HUES48 (cell line): ENCODE measurements at regions not wholly inside any gene's neighbourhood (a gene's known extent, or its start where the extent isn't known, plus 50 kb on each side); places are given as distances from the start of the nearest gene placed in this dataset.

Experiments
- H3K27ac ChIP-seq: one replicate; pipeline ENCODE4 v1.7.0; 2013; ENCODE audit warnings: low read depth, low read length, inconsistent platforms
- H3K27me3 ChIP-seq: 2 replicates; pipeline ENCODE4 v1.6.1; 2013; ENCODE audit warnings: mild to moderate bottlenecking, low read length; ENCODE audit not compliant: control insufficient read depth, insufficient read depth
- H3K36me3 ChIP-seq: 2 replicates; pipeline ENCODE4 v1.6.1; 2013; ENCODE audit warnings: low read length; ENCODE audit not compliant: control insufficient read depth, insufficient read depth
- H3K4me1 ChIP-seq: 2 replicates; pipeline ENCODE4 v1.6.1; 2013; ENCODE audit warnings: mild to moderate bottlenecking, low read length; ENCODE audit not compliant: control insufficient read depth, insufficient read depth
- H3K4me3 ChIP-seq: 2 replicates; pipeline ENCODE4 v1.5.1; 2013; ENCODE audit warnings: mild to moderate bottlenecking, low read depth, low read length
- H3K9ac ChIP-seq: 2 replicates; pipeline ENCODE4 v1.6.1; 2013; ENCODE audit warnings: mild to moderate bottlenecking, low read depth, low read length, moderate library complexity
- H3K9me3 ChIP-seq: 2 replicates; pipeline ENCODE4 v1.6.1; 2013; ENCODE audit warnings: low read length; ENCODE audit not compliant: control insufficient read depth, insufficient read depth

DNA sequence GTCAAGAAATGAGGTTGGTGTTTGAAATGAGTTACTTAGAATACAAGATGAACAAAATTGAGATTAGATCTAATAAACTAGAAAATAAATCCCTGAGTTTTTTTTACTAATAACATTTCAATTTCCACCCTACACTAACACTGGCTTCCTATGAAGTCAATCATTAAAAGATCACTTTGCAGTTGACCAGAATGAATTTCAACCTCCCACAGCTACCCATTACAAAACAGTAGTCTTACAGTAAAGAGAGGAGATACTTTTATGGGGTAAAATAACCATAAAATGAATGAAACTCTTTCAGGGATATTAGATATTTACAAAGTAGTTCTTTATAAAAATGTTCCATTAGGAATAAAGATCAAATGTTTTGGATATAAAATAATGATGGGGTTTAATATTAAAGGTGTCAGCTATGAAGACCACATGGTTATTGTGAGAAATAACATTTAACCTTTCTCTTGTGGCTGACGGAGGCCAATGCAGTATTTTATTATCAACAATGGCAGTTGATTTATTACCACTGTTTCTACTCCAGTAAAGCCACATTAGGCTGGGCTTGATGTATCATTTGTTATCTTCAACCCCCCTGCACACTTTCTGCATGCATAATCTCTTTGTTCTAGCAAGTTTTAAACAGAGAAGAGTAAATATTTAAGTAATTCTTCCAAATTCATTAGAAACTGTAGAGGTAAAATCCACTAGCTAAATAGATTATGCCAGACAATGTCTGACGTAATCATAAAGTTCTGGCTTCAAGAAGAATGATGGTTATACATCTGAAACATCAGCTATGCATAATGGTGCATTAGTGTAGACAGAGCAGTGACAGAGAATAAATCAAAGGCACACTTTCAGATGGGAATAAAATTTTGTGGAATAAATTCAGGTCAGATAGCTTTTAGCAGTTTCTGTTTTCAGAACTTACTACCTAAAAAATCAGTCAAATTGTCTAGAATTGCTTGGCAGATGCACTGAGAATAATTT, 516.6 kb downstream of the PCDH18 start:
- Histone ChIP-seq H3K4me3 (no peak overlapping the region), H3K9me3 (no peaks in the 10 kb centered on the region), H3K36me3 (no peaks in the 10 kb centered on the region), H3K27me3 (no peaks in the 10 kb centered on the region), H3K27ac (no peak overlapping the region), H3K9ac (no peak overlapping the region), H3K4me1 (no peaks in the 10 kb centered on the region)

DNA sequence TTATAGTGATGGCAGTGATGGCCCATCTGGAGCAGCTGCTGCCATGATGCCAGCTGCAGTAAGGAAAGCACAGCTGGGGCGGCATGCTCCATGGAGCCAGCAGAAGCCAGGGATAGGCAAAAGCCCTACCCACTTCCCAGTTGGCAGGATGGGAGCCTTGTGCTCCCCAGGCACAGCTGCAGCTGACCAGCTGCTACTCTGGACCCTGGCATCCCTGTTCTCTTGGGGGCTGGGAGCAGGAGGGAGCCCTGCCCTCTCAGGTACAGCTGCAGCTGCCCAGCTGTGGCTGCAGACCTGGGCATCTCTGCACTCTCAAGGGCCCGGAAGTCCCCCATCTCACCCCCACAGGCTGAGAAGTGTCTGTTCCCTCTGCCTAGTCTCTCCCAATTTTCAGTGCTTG, 531.9 kb downstream of the PCDH18 start:
- no peaks in the 10 kb centered on the region for H3K27me3 ChIP-seq
- no peak overlapping the region for H3K4me3 ChIP-seq
- no peak overlapping the region for H3K27ac ChIP-seq
- H3K9ac ChIP-seq, result no peak overlapping the region
- H3K9me3 ChIP-seq, result peaks cover 8% of the 10 kb centered on the region; the same call in 1 of the 2 replicates
- no peaks in the 10 kb centered on the region for H3K4me1 ChIP-seq
- H3K36me3 ChIP-seq, result no peaks in the 10 kb centered on the region

DNA sequence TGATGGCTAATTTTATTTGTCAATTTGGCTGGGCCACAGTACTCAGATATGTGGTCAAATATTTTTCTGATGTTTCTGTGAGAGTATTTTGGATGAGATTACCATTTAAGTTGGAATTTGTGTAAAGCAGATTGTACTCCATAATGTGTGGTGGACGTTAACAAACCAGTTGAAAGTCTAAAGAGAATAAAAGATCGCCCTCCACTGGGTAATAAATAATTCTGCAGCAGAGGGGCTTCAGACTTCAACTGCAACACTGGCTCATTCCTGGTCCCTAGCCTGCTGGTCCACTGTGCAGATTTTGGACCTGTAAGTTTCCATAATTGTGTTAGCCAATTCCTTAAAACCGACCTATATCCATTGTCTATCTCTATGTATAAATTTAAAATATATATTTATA, 540.3 kb downstream of the PCDH18 start:
- H3K9me3 ChIP-seq, result no peaks in the 10 kb centered on the region
- no peaks in the 10 kb centered on the region for H3K4me1 ChIP-seq
- no peak overlapping the region for H3K9ac ChIP-seq
- H3K4me3 ChIP-seq, result no peak overlapping the region
- no peak overlapping the region for H3K27ac ChIP-seq
- H3K36me3 ChIP-seq, result no peaks in the 10 kb centered on the region
- H3K27me3 ChIP-seq, result no peaks in the 10 kb centered on the region

DNA sequence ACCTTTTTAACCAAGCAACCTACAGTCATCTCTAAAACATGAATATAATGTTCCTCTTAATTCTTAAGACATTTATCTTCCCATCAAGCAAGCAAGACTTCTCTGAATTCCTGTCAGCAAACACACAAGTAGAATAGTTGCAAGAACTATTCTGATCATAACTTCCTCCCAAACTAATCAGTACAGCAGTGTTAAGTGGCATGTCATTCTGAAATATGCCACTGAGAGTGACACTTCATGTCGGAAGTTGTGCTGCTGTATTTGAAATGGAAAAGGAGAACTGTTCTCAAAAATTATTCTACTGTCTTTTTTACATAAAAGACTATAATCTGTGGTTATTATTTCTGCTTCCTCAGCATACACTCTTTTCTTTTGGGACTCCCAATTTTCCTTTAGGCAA, 546.6 kb downstream of the PCDH18 start:
- Histone ChIP-seq H3K27ac (no peak overlapping the region), H3K4me3 (no peak overlapping the region), H3K27me3 (no peaks in the 10 kb centered on the region), H3K36me3 (no peaks in the 10 kb centered on the region), H3K4me1 (no peaks in the 10 kb centered on the region), H3K9me3 (no peaks in the 10 kb centered on the region), H3K9ac (no peak overlapping the region)

DNA sequence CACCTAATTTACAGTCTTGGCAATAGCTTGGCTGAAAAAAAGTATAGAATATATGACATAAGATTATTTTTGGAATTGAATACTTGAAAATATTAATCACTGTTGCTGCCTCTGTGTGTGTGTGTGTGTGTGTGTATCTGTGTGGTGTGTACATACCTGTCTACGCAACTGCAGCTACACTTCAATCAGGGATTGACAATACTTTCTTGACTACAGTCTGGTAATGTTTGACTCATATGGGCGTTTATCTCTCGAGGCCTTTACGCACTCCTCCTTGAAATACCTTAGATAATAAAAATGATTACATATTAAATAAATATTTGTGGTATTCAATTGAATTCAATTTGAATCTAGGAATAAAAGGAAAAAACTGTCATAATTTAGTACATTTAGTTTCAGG, 565.2 kb downstream of the PCDH18 start:
- no peaks in the 10 kb centered on the region for H3K36me3 ChIP-seq

DNA sequence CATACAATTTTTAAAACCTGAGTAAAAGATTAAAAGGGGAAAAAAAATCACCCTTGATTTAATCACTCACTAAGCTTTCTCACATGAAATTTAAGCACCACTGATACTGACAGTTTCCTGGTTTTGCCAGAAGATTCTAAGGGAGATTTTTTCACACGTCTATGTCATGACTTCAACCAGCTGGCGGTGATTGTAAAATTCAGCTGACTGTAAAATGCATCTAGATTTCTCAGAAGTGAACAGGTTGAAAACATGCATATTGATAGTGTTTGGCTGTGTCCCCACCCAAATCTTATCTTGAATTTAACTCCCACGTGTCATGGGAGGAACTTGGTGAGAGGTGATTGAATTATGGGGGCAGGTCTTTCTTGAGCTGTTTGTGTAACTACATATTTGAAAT, 566.8 kb downstream of the PCDH18 start:
- H3K9me3 ChIP-seq, result no peaks in the 10 kb centered on the region
- H3K36me3 ChIP-seq, result no peaks in the 10 kb centered on the region
- no peaks in the 10 kb centered on the region for H3K27me3 ChIP-seq
- no peak overlapping the region for H3K9ac ChIP-seq
- no peak overlapping the region for H3K4me3 ChIP-seq
- H3K4me1 ChIP-seq, result no peaks in the 10 kb centered on the region
- H3K27ac ChIP-seq, result no peak overlapping the region

More for the DNA sequence above, 565.2 kb downstream of the PCDH18 start:
- no peak overlapping the region for H3K4me3 ChIP-seq
- no peaks in the 10 kb centered on the region for H3K9me3 ChIP-seq
- H3K27me3 ChIP-seq, result no peaks in the 10 kb centered on the region
- H3K4me1 ChIP-seq, result no peaks in the 10 kb centered on the region
- H3K27ac ChIP-seq, result no peak overlapping the region
- H3K9ac ChIP-seq, result no peak overlapping the region

DNA sequence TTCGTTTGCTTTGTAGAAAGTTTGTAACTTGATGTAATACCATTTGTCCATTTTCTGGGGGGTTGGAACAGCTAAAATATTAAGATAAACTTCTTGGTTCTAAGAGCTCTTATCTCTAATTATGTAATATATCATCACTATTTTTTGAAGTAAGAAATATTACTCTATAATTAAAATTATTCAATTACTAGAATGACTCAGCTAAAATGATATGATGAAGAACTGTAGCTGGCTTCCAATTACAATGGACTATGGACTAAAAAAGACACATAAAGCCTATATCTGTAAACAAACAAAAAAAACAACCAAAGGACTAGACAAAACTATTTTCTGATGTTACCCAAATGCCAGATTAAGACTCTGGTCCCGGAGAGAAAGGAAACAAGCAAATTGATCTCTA, 569.4 kb downstream of the PCDH18 start:
- no peaks in the 10 kb centered on the region for H3K36me3 ChIP-seq
- no peak overlapping the region for H3K9ac ChIP-seq
- H3K4me1 ChIP-seq, result no peaks in the 10 kb centered on the region
- H3K27me3 ChIP-seq, result no peaks in the 10 kb centered on the region
- H3K27ac ChIP-seq, result no peak overlapping the region
- no peak overlapping the region for H3K4me3 ChIP-seq
- H3K9me3 ChIP-seq, result no peaks in the 10 kb centered on the region

DNA sequence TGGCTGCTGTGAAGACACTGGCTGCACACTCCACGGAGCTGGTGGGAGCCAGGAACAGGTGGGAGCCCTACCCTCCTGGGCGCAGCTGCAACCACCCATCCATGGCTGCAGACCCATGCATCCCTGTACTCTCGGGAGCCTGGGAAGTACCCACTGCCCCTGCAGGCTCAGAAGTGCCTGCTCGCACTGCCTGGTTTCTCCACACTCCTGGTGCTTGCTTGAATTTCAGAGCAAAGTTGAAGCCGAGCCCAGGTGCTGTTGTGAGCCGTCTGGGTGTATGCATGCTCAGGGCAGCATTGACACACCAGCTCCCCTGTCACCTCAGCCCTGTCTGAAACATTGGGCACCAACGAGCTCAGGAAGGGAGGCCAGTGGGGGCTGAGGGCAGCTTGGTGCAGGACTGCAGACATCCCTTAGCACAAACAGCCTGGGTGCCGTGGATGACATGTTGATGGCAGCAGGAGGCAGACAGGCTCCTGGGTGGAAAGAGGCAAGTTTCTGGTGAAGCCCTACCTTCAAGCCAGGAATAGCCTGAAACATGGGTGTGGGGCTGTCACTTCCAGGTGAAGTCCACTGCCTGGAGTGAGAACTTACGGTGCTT, 585.9 kb downstream of the PCDH18 start:
- H3K9me3 ChIP-seq, result peaks cover 6% of the 10 kb centered on the region
- no peaks in the 10 kb centered on the region for H3K4me1 ChIP-seq
- no peak overlapping the region; the same call in 1 of the 2 replicates for H3K9ac ChIP-seq
- no peak overlapping the region for H3K27ac ChIP-seq
- H3K4me3 ChIP-seq, result no peak overlapping the region
- H3K36me3 ChIP-seq, result no peaks in the 10 kb centered on the region
- no peaks in the 10 kb centered on the region for H3K27me3 ChIP-seq

DNA sequence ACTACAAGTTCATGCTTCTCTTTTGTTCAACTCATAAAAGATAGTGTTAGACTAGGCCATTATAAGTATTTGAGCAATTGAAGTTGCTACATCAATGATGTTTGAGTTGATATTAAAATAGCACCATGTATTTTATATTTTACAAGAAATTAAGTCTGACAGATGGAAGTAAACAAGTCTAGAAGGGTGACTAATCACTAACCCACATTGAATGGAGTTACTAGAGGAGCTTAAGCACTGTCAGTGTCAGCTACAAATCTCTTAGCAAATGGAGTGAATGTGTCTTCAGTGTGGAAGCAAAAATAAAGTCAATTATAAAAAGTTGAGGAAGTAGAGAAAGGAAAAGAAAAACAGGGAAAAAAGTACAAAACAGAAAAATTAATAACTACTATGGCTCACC, 592.5 kb downstream of the PCDH18 start:
- no peak overlapping the region for H3K9ac ChIP-seq
- H3K27me3 ChIP-seq, result no peaks in the 10 kb centered on the region
- H3K27ac ChIP-seq, result no peak overlapping the region
- H3K4me3 ChIP-seq, result no peak overlapping the region
- no peaks in the 10 kb centered on the region for H3K4me1 ChIP-seq
- no peaks in the 10 kb centered on the region for H3K36me3 ChIP-seq
- H3K9me3 ChIP-seq, result no peaks in the 10 kb centered on the region

DNA sequence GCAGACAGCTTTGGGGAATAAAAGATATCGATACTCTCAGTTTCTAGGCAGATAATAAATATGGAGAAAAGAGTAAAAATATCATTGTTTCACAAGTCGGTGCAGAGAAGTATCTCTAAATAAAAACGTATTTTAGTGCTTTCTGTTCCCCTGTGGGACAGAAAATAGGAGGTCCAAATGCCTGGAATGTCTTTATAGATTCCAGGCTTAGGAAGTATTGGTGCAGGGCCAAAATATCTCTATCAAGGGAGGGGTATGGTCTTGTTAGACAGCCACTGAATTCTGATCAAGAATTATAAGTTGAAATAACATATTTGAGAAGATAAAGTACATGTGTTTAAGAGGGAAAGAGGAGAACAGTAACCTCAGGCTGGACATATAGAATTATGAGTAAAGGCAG, 596.4 kb downstream of the PCDH18 start:
- no peaks in the 10 kb centered on the region for H3K27me3 ChIP-seq
- H3K9ac ChIP-seq, result no peak overlapping the region
- H3K4me1 ChIP-seq, result no peaks in the 10 kb centered on the region
- H3K9me3 ChIP-seq, result no peaks in the 10 kb centered on the region
- H3K27ac ChIP-seq, result no peak overlapping the region
- H3K36me3 ChIP-seq, result no peaks in the 10 kb centered on the region
- H3K4me3 ChIP-seq, result no peak overlapping the region

DNA sequence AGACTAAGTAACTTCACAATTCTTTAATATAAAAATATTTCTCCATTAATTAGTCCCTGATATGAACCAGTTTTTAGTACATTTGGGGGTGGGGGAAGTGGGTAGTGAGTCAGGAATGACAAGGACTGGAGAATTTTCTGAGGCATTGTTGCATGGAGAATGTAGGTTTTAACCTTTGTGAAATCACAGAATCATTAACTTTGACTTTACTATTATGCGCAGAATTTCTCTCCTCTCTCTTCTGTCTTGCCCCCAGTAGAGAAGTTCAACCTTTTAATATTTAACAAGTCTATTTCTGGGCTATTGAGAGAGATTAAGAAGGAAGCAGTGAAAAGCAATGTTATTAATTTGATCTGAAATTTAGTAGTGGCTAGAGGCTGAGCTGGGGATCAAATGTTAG, 597.0 kb downstream of the PCDH18 start:
- H3K4me3 ChIP-seq, result no peak overlapping the region
- no peaks in the 10 kb centered on the region for H3K9me3 ChIP-seq
- no peaks in the 10 kb centered on the region for H3K4me1 ChIP-seq
- no peak overlapping the region for H3K9ac ChIP-seq
- no peaks in the 10 kb centered on the region for H3K27me3 ChIP-seq
- H3K36me3 ChIP-seq, result no peaks in the 10 kb centered on the region
- no peak overlapping the region for H3K27ac ChIP-seq
